HEK293T (cell line): ENCODE measurements at regions not wholly inside any gene's neighbourhood (a gene's known extent, or its start where the extent isn't known, plus 50 kb on each side); places are given as distances from the start of the nearest gene placed in this dataset.
"Not testable (repeated sequence)": the region's sequence is repeated elsewhere in the genome, so short reads cannot be mapped to it uniquely, and the experiment has no call there.

Experiments
- CTCF ChIA-PET: fragments of 350-600 bp; formaldehyde crosslinking; extraction: SDS; loops from one replicate; lab custom pipeline; 2021; ENCODE audit warnings: antibody characterized with exemption, inconsistent platforms; lab: Yijun Ruan, JAX
- POLR2A ChIA-PET: fragments of 350-600 bp; formaldehyde crosslinking; extraction: SDS; loops from one replicate; lab custom pipeline; 2020; ENCODE audit warnings: antibody characterized with exemption, inconsistent platforms; lab: Yijun Ruan, JAX
- DNase-seq: peaks from one replicate; pipeline ENCODE4 v3.0.0; 2012; ENCODE audit warnings: mixed read lengths; ENCODE audit errors: extremely low spot score
- ARNT ChIP-seq: fragments of 450-650 bp; IDR thresholded peaks from 2 replicates; pipeline ENCODE4 v1.6.1; 2017; ENCODE audit warnings: mild to moderate bottlenecking
- BHLHE40 ChIP-seq: fragments of 450-650 bp; IDR thresholded peaks from 2 replicates; pipeline ENCODE4 v1.6.1; 2016; ENCODE audit warnings: mild to moderate bottlenecking, moderate library complexity, borderline replicate concordance
- CTBP1 ChIP-seq: fragments of 450-650 bp; IDR thresholded peaks from 2 replicates; pipeline ENCODE4 v1.6.1; 2016; ENCODE audit warnings: borderline replicate concordance
- ELF4 ChIP-seq: fragments of 450-650 bp; IDR thresholded peaks from 2 replicates; pipeline ENCODE4 v1.6.1; 2017; ENCODE audit warnings: antibody characterized with exemption
- FOXA1 ChIP-seq: fragments of 450-650 bp; IDR thresholded peaks from 2 replicates; pipeline ENCODE4 v1.6.1; 2016; ENCODE audit warnings: mild to moderate bottlenecking
- FOXK2 ChIP-seq: fragments of 450-650 bp; IDR thresholded peaks from 2 replicates; pipeline ENCODE4 v1.6.1; 2016; ENCODE audit warnings: mild to moderate bottlenecking
- FOXM1 ChIP-seq: fragments of 450-650 bp; IDR thresholded peaks from 2 replicates; pipeline ENCODE4 v1.6.1; 2017; ENCODE audit warnings: mild to moderate bottlenecking, borderline replicate concordance
- HDGF ChIP-seq: fragments of 450-650 bp; IDR thresholded peaks from 2 replicates; pipeline ENCODE4 v1.6.1; 2017; ENCODE audit warnings: antibody characterized with exemption, borderline replicate concordance
- L3MBTL2 ChIP-seq: fragments of 450-650 bp; conservative IDR thresholded peaks from 2 replicates; pipeline ENCODE4 v1.6.1; 2016; ENCODE audit warnings: mild to moderate bottlenecking
- LEF1 ChIP-seq: fragments of 450-650 bp; IDR thresholded peaks from 2 replicates; pipeline ENCODE4 v1.6.1; 2017; ENCODE audit warnings: mild to moderate bottlenecking, borderline replicate concordance
- NFRKB ChIP-seq: fragments of 450-650 bp; IDR thresholded peaks from 2 replicates; pipeline ENCODE4 v1.6.1; 2016; ENCODE audit warnings: mild to moderate bottlenecking, moderate library complexity
- PKNOX1 ChIP-seq: fragments of 450-650 bp; IDR thresholded peaks from 2 replicates; pipeline ENCODE4 v1.6.1; 2016
- SP1 ChIP-seq: fragments of 450-650 bp; IDR thresholded peaks from 2 replicates; pipeline ENCODE4 v1.6.1; 2017
- SUZ12 ChIP-seq: fragments of 450-650 bp; IDR thresholded peaks from 2 replicates; pipeline ENCODE4 v1.6.1; 2016; ENCODE audit warnings: mild to moderate bottlenecking
- TARDBP ChIP-seq: fragments of 450-650 bp; IDR thresholded peaks from 2 replicates; pipeline ENCODE4 v1.6.1; 2016
- ZNF384 ChIP-seq: fragments of 450-650 bp; IDR thresholded peaks from 2 replicates; pipeline ENCODE4 v1.6.1; 2016

GRCh38 chr10:118430190-118430589 is 88.1 kb upstream of the FAM204A start:
- ChIA-PET CTCF (no interaction called here), POLR2A (no interaction called here)
- no peak for DNase-seq
- no peak for TF ChIP-seq SUZ12
- no peak for TF ChIP-seq FOXM1
- TF ChIP-seq LEF1 = no peak
- TF ChIP-seq CTBP1 = no peak
- TF ChIP-seq PKNOX1 = no peak
- TF ChIP-seq TARDBP = no peak
- no peak for TF ChIP-seq FOXA1
- TF ChIP-seq ARNT = no peak

- ChIA-PET CTCF (interaction anchor here (0.6 kb wide), 1 partner anchor 590 kb away, joined by 3 read pairs; no protein-coding TSS in a partner anchor), POLR2A (no interaction called here)
- DNase-seq = peak; percentile 92
- peak; percentile 18; the same call in 1 of the 2 replicates for TF ChIP-seq PKNOX1
- TF ChIP-seq ZNF384 = no peak
- peak; percentile 37; the same call in 1 of the 2 replicates for TF ChIP-seq NFRKB
- TF ChIP-seq LEF1 = peak; percentile 52; the same call in 1 of the 2 replicates
- TF ChIP-seq L3MBTL2 = no peak
- no peak for TF ChIP-seq FOXM1
These were observed 81.8 kb upstream of the FAM204A start for GRCh38 chr10:118423800-118424442.

- TF ChIP-seq SP1 (no peak), LEF1 (no peak), FOXA1 (no peak), SUZ12 (no peak), NFRKB (no peak)
- POLR2A ChIA-PET = no interaction called here
- CTCF ChIA-PET = interaction anchor here (1.1 kb wide), 1 partner anchor 162 kb away, joined by 3 read pairs; no protein-coding TSS in a partner anchor
- no peak for DNase-seq
These were observed 80.1 kb upstream of the FAM204A start for GRCh38 chr10:118422241-118422640.

GRCh38 chr10:118420049-118420448 is 77.9 kb upstream of the FAM204A start:
- CTCF ChIA-PET, DNase-seq, POLR2A ChIA-PET: not testable (repeated sequence)

- TF ChIP-seq BHLHE40 = no peak
- no peak for DNase-seq
- CTCF ChIA-PET = interaction anchor here (0.5 kb wide), 1 partner anchor 941 kb away, joined by 5 read pairs; no protein-coding TSS in a partner anchor
- POLR2A ChIA-PET = no interaction called here
These were observed 70.8 kb upstream of the FAM204A start for GRCh38 chr10:118412932-118413331.

GRCh38 chr10:118412132-118412760 is 70.1 kb upstream of the FAM204A start:
- ChIA-PET CTCF (no interaction called here), POLR2A (no interaction called here)
- DNase-seq = no peak
- TF ChIP-seq L3MBTL2 = no peak
- TF ChIP-seq PKNOX1 = no peak
- no peak for TF ChIP-seq TARDBP
- TF ChIP-seq FOXM1 = no peak
- no peak for TF ChIP-seq HDGF
- TF ChIP-seq SUZ12 = no peak
- TF ChIP-seq CTBP1 = no peak
- TF ChIP-seq FOXA1 = no peak
- TF ChIP-seq ELF4 = no peak
- TF ChIP-seq ZNF384 = no peak
- no peak for TF ChIP-seq NFRKB
- TF ChIP-seq FOXK2 = no peak
- TF ChIP-seq SP1 = no peak
- no peak for TF ChIP-seq BHLHE40

- POLR2A ChIA-PET = no interaction called here
- TF ChIP-seq LEF1 (no peak), ARNT (no peak), PKNOX1 (no peak), HDGF (no peak), NFRKB (no peak), ZNF384 (no peak), CTBP1 (no peak), FOXM1 (no peak), L3MBTL2 (no peak), SP1 (no peak), ELF4 (no peak), FOXK2 (no peak), FOXA1 (no peak), TARDBP (no peak), SUZ12 (no peak)
- CTCF ChIA-PET = no interaction called here
- no peak for DNase-seq
These were observed 67.2 kb upstream of the FAM204A start for GRCh38 chr10:118409295-118409694.
